ENCODE measurements at regions not wholly inside any gene's neighbourhood (a gene's known extent, or its start where the extent isn't known, plus 50 kb on each side); places are given as distances from the start of the nearest gene placed in this dataset.

- TF ChIP-seq, protein P1, sequence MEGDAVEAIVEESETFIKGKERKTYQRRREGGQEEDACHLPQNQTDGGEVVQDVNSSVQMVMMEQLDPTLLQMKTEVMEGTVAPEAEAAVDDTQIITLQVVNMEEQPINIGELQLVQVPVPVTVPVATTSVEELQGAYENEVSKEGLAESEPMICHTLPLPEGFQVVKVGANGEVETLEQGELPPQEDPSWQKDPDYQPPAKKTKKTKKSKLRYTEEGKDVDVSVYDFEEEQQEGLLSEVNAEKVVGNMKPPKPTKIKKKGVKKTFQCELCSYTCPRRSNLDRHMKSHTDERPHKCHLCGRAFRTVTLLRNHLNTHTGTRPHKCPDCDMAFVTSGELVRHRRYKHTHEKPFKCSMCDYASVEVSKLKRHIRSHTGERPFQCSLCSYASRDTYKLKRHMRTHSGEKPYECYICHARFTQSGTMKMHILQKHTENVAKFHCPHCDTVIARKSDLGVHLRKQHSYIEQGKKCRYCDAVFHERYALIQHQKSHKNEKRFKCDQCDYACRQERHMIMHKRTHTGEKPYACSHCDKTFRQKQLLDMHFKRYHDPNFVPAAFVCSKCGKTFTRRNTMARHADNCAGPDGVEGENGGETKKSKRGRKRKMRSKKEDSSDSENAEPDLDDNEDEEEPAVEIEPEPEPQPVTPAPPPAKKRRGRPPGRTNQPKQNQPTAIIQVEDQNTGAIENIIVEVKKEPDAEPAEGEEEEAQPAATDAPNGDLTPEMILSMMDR (IDR thresholded peaks at IDR 0.05; ENCODE audit: low read depth, low read length, poor library complexity, severe bottlenecking), result no peak
- TF ChIP-seq EZH2phosphoT487 (IDR thresholded peaks at IDR 0.05; ENCODE audit: borderline replicate concordance, low read length), result no peak
Observed at GRCh38 chr4:174105202-174105601, 178.3 kb downstream of the FBXO8 start.
